Endothelial cell of umbilical vein (primary cell): ENCODE measurements at regions not wholly inside any gene's neighbourhood (a gene's known extent, or its start where the extent isn't known, plus 50 kb on each side); places are given as distances from the start of the nearest gene placed in this dataset.
"Not testable (repeated sequence)": the region's sequence is repeated elsewhere in the genome, so short reads cannot be mapped to it uniquely, and the experiment has no call there.

ENCODE experiments used
- BruUV-seq: library from RNA; stranded (reverse); fragments of 400-500 nt; replicated peaks from 2 replicates; lab custom pipeline; 2021; lab: Mats Ljungman, UMichigan
- CTCF ChIA-PET: fragments of 300-600, 350-600 bp; sonication (Branson Sonifier 250); formaldehyde crosslinking; loops from one replicate; lab custom pipeline; 2021; ENCODE audit warnings: antibody characterized with exemption, inconsistent platforms; lab: Charles Lee
- POLR2A ChIA-PET: fragments of 300-600, 350-600 bp; sonication (Branson Sonifier 250); formaldehyde crosslinking; loops from one replicate; lab custom pipeline; 2021; ENCODE audit warnings: antibody characterized with exemption, inconsistent platforms; lab: Charles Lee
- DNase-seq: peaks from one replicate; pipeline ENCODE4 v3.0.0-alpha.2; 2011; ENCODE audit warnings: low read depth, low spot score
- FAIRE-seq: peaks from 2 replicates; lab custom pipeline; 2011; peaks lifted over from hg19 to GRCh38; lab: Jason Lieb, UNC
- H2AFZ ChIP-seq: 2 replicates; pipeline ENCODE4 v1.6.0; 2012; ENCODE audit warnings: low read depth, low read length, control low read depth, inconsistent platforms
- H3K27ac ChIP-seq: 2 replicates; pipeline ENCODE4 v1.5.1; 2011; ENCODE audit warnings: low read depth, mild to moderate bottlenecking, control low read depth, low read length, moderate library complexity; ENCODE audit not compliant: insufficient read depth
- H3K27me3 ChIP-seq, 2 experiments: 2 replicates each; pipeline versions ENCODE4 v1.6.0 to v1.6.1; 2011; ENCODE audit warnings: low read length in 2 of 2, mixed read lengths in 1 of 2; ENCODE audit not compliant: control insufficient read depth in 2 of 2, insufficient read depth in 2 of 2
- H3K36me3 ChIP-seq, 2 experiments: 2 replicates in 1 of 2; 3 replicates in 1 of 2; pipeline ENCODE4 v1.5.1; 2011; ENCODE audit warnings: low read length in 2 of 2, mild to moderate bottlenecking in 1 of 2, moderate library complexity in 1 of 2; ENCODE audit not compliant: control insufficient read depth in 2 of 2, insufficient read depth in 2 of 2; ENCODE audit errors: extremely low read depth in 1 of 2
- H3K4me1 ChIP-seq: 3 replicates; pipeline ENCODE4 v1.5.1; 2011; ENCODE audit warnings: mild to moderate bottlenecking, low read length; ENCODE audit not compliant: control insufficient read depth, insufficient read depth; ENCODE audit errors: extremely low read depth
- H3K4me2 ChIP-seq: 2 replicates; pipeline ENCODE4 v1.6.1; 2011; ENCODE audit warnings: low read length, control low read depth, mixed read lengths; ENCODE audit not compliant: insufficient read depth
- H3K4me3 ChIP-seq, 3 experiments: fragments of 200-600 bp in 1 of 3; sonication (generic), shearing (Covaris generic) in 1 of 3; replicated peaks in 1 of 3; 2 replicates each; pipeline ENCODE4 v1.5.1; 2011 to 2016; ENCODE audit warnings: control low read depth in 3 of 3, low read length in 3 of 3, mild to moderate bottlenecking in 2 of 3, inconsistent platforms in 1 of 3, low read depth in 1 of 3, moderate library complexity in 1 of 3; ENCODE audit not compliant: insufficient read depth in 1 of 3
- H3K79me2 ChIP-seq: 2 replicates; pipeline ENCODE4 v1.6.0; 2012; ENCODE audit warnings: low read length, inconsistent platforms; ENCODE audit not compliant: control insufficient read depth, insufficient read depth
- H3K9ac ChIP-seq: replicated peaks from 2 replicates; pipeline ENCODE3; 2011; ENCODE audit warnings: low read length, control low read depth; ENCODE audit not compliant: insufficient read depth; ENCODE audit errors: extremely low read depth
- H3K9me1 ChIP-seq: replicated peaks from 3 replicates; pipeline ENCODE4 v1.6.0; 2011; ENCODE audit warnings: mild to moderate bottlenecking, low read length; ENCODE audit not compliant: control insufficient read depth, insufficient read depth; ENCODE audit errors: extremely low read depth
- H3K9me3 ChIP-seq: replicated peaks from 2 replicates; pipeline ENCODE4 v1.5.1; 2012; ENCODE audit warnings: low read length, inconsistent platforms; ENCODE audit not compliant: control insufficient read depth, insufficient read depth
- H4K20me1 ChIP-seq: replicated peaks from 2 replicates; pipeline ENCODE3; 2011; ENCODE audit warnings: mild to moderate bottlenecking, low read length; ENCODE audit not compliant: control insufficient read depth, insufficient read depth; ENCODE audit errors: extremely low read depth
- FOS ChIP-seq: IDR thresholded peaks from 2 replicates; pipeline ENCODE4 v1.6.1; 2011; ENCODE audit warnings: mild to moderate bottlenecking, low read length, moderate library complexity, borderline replicate concordance; ENCODE audit not compliant: insufficient read depth
- dilution Hi-C: fragments of 300-500 bp; cut with MboI; formaldehyde crosslinking; loops from one replicate; pipeline ENCODE4 v1.15.0; 2019; ENCODE audit warnings: low sequenced_read_pairs; ENCODE audit not compliant: extremely low pct_ligation_motif_present
- intact Hi-C: fragments of 100-400 bp; cut with micrococcal nuclease; formaldehyde crosslinking; loops from one replicate; pipeline ENCODE4 v1.10.0; 2022
- TF ChIP-seq, protein P1 (sequence below), 2 donors: IDR thresholded peaks; 1 replicate in 1 of 2; 2 replicates in 1 of 2; pipeline ENCODE4 v1.5.1; 2011; ENCODE audit warnings: low read length in 2 of 2, mild to moderate bottlenecking in 2 of 2, moderate library complexity in 2 of 2, control low read depth in 1 of 2, inconsistent platforms in 1 of 2, low read depth in 1 of 2; ENCODE audit not compliant: insufficient read depth in 1 of 2; ENCODE audit errors: extremely low read depth in 1 of 2

DNA sequence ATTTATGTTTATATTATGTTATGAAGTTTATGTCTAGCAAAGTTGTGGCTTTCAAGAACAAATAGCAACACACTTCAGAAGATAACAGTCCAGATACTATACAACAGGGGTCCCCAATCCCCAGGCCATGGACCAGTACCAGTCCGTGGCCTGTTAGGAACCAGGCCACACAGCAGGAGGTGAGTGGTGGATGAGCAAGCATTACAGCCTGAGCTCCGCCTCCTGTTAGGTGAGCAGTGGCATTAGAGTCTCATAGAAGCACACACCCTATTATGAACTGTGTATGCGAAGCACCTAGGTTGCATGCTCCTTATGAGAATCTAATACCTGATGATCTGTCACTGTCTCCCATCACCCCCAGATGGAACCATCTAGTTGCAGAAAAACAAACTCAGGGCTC is 159.0 kb upstream of the C14orf180 start:
- H3K9me3 ChIP-seq, H3K36me3 ChIP-seq, FAIRE-seq, H4K20me1 ChIP-seq, H3K9ac ChIP-seq, H3K27ac ChIP-seq, POLR2A ChIA-PET, CTCF ChIA-PET, H2AFZ ChIP-seq, H3K9me1 ChIP-seq, H3K27me3 ChIP-seq, intact Hi-C loops, dilution Hi-C loops, DNase-seq, BruUV-seq, H3K4me2 ChIP-seq, H3K4me1 ChIP-seq, H3K4me3 ChIP-seq, H3K79me2 ChIP-seq: not testable (repeated sequence)

DNA sequence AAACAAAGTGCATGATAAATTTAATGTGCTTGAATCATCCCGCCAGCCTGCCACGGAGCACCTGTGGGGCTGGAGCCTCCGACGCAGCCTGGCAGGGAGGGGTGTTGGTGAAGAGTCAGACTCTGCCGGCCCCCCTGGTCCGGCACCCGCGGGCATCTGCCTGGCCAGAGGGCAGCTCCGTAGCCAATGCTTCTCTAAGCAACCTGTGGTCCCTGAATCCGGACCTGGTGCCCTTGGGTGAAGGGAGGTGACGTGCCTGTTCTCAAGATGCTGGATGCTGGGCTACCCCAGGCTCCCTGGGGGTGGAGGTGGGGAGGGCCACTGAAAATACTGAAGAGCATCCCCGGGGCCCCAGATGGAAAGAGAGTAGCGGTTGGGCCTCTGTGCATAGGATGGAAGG is 158.6 kb upstream of the C14orf180 start:
- POLR2A ChIA-PET = no interaction called here

More for the DNA sequence above, 158.6 kb upstream of the C14orf180 start:
- Histone ChIP-seq H3K27me3 (peaks cover 0 to 3% of the 10 kb centered on the region in 2 experiments), H3K4me3 (no peak overlapping the region), H3K9ac (no peak overlapping the region), H2AFZ (no peak overlapping the region), H3K36me3 (no peaks in the 10 kb centered on the region), H3K4me1 (no peaks in the 10 kb centered on the region), H3K27ac (no peak overlapping the region), H4K20me1 (no peaks in the 10 kb centered on the region), H3K79me2 (no peaks in the 10 kb centered on the region), H3K4me2 (no peak overlapping the region), H3K9me1 (no peaks in the 10 kb centered on the region), H3K9me3 (no peaks in the 10 kb centered on the region)
- intact Hi-C loops (no loop called here), dilution Hi-C loops (no loop called here)
- no TSS peak for BruUV-seq
- no peak for DNase-seq
- no peak for FAIRE-seq
- no peak for TF ChIP-seq FOS
- TF ChIP-seq, protein P1, sequence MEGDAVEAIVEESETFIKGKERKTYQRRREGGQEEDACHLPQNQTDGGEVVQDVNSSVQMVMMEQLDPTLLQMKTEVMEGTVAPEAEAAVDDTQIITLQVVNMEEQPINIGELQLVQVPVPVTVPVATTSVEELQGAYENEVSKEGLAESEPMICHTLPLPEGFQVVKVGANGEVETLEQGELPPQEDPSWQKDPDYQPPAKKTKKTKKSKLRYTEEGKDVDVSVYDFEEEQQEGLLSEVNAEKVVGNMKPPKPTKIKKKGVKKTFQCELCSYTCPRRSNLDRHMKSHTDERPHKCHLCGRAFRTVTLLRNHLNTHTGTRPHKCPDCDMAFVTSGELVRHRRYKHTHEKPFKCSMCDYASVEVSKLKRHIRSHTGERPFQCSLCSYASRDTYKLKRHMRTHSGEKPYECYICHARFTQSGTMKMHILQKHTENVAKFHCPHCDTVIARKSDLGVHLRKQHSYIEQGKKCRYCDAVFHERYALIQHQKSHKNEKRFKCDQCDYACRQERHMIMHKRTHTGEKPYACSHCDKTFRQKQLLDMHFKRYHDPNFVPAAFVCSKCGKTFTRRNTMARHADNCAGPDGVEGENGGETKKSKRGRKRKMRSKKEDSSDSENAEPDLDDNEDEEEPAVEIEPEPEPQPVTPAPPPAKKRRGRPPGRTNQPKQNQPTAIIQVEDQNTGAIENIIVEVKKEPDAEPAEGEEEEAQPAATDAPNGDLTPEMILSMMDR (IDR thresholded peaks at IDR 0.05; ENCODE audit: extremely low read depth in 1 of 2, insufficient read depth in 1 of 2, low read depth in 1 of 2, low read length in 2 of 2) = no peak
- CTCF ChIA-PET = interaction anchor here (1.3 kb wide), 1 partner anchor 15 kb away, joined by 3 read pairs; no protein-coding TSS in a partner anchor
